GM21825 (cell line): ENCODE measurements at regions not wholly inside any gene's neighbourhood (a gene's known extent, or its start where the extent isn't known, plus 50 kb on each side); places are given as distances from the start of the nearest gene placed in this dataset.
"Not testable (repeated sequence)": the region's sequence is repeated elsewhere in the genome, so short reads cannot be mapped to it uniquely, and the experiment has no call there.

Experiments
- ATAC-seq: cut with Tn5 transposase; IDR thresholded peaks from one replicate; pipeline ENCODE4 v1.9.1; 2021; ENCODE audit warnings: mild to moderate bottlenecking, moderate library complexity; ENCODE audit not compliant: unreplicated experiment

- ATAC-seq, result no peak
Measured at GRCh38 chr17:62206550-62206949, 141.5 kb upstream of the MED13 start.

DNA sequence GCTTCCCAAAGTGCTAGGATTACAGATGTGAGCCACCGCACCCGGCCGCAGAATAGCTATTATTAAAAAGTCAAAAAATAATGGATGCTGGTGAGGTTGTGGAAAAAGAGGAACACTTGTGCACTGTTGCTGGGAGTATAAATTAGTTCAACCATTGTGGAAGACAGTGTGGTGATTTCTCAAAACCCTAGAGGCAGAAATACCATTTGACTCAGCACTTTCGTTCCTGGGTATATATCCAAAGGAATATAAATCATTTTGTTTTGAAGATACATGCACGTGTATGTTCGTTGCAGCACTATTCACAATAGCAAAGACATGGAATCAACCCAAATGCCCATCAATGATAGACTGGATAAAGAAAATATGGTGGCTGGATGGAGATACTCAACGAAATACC lies 132.1 kb upstream of the MED13 start:
- not testable (repeated sequence) for ATAC-seq

DNA sequence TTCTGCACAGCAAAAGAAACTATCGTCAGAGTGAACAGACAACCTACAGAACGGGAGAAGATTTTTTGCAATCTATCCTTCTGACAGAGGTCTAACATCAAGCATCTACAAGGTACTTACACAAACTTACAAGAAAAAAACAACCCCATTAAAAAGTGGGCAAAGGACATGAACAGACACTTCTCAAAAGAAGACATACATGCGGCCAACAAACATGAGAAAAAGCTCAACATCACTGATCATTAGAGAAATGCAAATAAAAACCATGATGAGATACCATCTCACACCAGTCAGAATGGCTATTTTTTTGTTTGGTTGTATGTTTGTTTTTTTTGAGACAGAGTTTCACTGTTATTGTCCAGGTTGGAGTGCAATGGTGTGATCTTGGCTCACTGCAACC lies 131.5 kb upstream of the MED13 start:
- not testable (repeated sequence) for ATAC-seq

- ATAC-seq, result no peak
Measured at GRCh38 chr17:62194401-62194800, 129.3 kb upstream of the MED13 start.

DNA sequence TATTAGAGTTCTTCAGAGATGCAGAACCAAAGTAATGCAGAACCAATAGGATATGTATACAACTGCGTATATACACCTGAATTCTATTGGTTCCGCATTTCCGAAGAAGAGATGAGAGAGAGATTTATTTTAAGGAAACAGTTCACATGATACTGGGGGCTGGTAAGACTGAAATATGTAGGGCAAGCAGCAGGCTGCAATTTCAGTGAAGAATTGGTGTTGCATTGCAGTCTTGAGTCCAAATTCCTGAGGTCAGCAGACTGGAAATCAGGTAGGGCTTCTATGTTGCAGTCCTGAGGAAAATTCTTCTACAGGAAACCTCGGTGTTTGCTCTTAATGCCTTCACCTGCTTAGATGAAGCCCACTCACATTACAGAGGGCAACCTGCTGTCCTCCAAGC lies 128.2 kb upstream of the MED13 start:
- no peak for ATAC-seq

GRCh38 chr17:62191390-62192361 lies 126.6 kb upstream of the MED13 start:
- ATAC-seq, result no peak

GRCh38 chr17:62189377-62189776 lies 124.3 kb upstream of the MED13 start:
- ATAC-seq, result no peak

- ATAC-seq, result no peak
Measured at GRCh38 chr17:62188713-62189112, 123.6 kb upstream of the MED13 start.

DNA sequence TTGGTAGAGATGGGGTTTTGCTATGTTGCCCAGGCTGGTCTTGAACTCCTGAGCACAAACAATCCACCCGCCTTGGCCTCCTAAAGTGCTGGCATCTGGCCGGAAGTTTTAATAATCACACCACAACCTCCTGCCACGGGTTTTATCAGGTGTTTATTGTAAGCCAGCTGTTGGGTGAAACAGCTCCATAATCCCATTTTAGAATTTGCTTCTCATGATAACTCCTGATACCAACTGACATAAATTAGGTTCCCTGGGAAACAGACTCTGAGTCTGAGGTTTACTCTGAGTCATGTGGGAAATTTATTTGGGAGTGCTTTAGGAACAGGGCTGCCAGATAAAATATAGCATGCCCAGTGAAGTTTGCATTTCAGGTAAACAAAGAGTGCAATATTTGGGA lies 122.6 kb upstream of the MED13 start:
- no peak for ATAC-seq

DNA sequence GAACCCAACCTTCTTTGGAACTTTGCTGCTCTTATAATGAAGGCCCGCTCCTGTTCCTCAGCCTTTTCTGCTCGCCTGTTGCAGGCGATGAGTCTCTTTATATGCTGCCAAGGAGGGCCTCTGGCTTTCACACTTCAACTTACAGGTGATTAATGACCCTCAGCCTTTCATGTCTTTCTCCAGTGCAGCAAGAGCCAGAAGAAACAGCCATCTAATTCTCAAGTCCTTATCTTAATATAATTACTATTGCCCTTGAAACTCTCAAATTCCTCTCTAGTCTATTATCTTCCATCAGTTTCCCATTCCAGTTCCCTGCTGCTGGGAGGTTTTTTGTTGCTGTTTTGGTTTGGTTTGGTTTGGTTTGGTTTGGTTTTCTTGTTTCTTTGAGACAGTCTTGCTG lies 121.8 kb upstream of the MED13 start:
- ATAC-seq, result no peak

- no peak for ATAC-seq
Measured at GRCh38 chr17:62180772-62181171, 115.7 kb upstream of the MED13 start.

DNA sequence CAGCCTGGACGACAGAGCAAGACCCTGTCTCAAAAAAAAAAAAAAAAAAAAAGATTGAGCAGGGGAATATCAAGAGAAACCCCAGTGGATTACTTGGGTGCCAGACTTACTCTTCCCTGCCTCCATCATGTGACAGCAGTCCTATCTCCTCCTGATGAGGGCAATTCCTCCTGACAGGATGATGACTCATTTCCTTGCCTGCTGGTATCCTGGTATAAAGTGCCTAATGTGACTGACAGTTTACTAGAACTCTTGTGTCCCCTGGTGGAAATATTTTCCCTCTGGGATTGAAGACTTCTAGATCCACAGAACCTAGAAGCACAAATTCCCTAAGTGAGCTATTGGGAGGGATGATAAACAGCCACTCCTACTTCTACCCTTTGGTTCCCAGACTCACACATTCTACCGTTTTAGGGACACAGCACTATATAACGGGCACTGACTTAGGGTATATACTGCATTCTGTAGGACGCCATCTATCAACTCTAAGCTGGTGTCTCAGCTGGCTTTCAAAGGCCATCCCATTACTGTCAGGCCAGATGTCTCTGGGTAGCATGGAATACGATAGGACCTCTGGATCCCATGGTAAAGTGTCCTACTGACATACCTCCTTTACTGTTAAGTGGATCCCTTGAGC lies 114.6 kb upstream of the MED13 start:
- ATAC-seq, result no peak

DNA sequence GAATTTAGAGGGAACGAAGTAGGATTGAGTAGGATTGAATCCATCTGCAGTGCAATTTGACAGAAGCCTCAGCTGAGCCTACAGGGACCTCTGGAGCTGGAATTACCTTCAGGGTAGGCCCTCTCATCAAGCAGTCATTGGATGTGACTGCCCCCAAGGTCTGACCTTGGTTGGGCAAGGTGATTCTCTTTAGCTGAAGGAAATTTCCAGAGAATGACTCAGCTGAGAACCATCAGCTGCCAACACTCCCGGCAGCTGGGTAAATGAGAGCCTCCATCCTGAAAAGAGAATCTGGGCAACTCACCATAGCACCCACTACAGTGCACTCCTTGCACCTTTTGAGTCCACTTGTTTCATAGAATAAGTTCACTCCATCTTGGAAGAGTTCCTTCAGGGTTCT lies 113.5 kb upstream of the MED13 start:
- no peak for ATAC-seq

- no peak for ATAC-seq
Measured at GRCh38 chr17:62172492-62173291, 107.6 kb upstream of the MED13 start.

- ATAC-seq, result no peak
Measured at GRCh38 chr17:62167076-62167475, 102.0 kb upstream of the MED13 start.

DNA sequence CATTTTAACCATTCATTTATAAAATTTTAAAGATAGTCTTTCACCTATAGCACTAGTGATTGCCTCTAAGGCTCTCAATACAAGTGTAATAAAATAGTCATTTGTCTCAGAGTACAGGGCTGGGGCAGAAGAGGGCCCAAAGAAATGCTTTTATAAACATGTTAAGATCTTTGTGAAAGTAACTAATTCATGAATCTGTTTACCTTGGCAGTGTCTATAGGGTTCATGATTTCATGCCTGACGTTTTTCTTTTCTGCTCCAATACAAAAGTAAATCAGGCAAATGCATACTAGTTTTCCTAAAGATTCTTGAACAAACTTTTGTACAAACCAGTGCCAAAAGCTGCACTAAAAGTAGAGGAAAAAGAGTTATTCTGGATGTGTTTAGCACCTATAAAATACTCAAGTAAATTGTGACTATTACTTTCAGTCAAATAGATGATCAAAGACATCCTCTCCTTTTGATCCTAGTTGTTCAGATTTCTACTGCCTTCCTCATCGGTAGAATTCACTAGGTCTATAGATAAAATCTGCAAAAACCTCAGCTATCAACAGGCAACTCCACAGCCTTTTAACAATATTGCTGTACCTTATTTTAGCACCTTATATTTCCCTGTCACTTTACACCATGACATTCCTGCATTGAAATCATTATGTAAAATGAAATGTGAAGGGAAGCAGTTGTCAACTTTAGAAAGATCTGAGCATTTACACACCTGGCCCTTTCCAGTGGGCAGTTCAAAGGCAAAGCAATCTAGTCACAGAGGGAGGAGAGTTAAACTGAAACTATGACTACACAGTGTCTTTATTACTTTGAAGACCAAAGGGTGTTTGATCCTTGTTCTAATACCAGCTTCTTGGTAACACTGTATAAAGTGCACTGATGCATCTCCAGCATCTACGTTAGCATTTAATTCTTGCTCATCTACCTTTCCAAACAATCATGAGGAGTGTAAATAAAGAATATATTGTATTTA lies 100.0 kb upstream of the MED13 start:
- no peak for ATAC-seq

DNA sequence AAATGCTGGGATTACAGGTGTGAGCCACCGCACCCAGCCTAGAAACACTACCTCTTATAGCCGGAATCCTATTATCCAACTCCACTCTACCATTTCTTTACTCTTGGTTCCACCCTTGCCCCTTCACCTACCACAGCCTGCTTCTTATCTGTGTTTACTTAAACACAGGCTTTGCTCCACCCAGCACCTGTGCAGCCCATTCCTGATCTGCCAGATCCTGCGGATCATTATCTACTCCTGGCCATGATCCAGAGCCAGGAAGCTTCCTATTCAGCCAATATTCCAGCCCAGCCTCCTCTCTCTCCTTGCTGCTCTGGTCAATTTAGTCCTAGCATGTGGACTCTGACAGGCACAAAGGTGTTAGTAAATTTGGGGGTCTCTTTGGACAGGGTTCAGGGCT lies 98.8 kb upstream of the MED13 start:
- ATAC-seq, result no peak

DNA sequence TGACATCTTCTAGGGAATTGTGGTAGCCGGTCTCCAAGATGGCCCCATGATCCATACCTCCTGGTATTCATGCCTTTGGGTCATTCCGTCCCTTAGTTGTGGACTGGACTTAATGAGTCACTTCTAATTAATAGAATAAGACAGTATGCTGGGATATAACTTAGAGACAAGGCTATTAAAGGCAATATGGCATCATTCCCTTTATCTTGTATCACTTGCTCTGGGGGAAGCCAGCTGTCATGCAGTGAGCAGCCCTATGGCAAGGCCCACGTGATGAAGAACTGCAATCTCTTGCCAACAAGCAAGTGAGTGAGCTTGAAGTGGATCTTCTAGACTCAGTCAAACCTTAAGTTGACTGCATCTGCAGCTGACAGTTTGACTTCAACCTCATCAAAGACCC lies 97.8 kb upstream of the MED13 start:
- ATAC-seq, result no peak

DNA sequence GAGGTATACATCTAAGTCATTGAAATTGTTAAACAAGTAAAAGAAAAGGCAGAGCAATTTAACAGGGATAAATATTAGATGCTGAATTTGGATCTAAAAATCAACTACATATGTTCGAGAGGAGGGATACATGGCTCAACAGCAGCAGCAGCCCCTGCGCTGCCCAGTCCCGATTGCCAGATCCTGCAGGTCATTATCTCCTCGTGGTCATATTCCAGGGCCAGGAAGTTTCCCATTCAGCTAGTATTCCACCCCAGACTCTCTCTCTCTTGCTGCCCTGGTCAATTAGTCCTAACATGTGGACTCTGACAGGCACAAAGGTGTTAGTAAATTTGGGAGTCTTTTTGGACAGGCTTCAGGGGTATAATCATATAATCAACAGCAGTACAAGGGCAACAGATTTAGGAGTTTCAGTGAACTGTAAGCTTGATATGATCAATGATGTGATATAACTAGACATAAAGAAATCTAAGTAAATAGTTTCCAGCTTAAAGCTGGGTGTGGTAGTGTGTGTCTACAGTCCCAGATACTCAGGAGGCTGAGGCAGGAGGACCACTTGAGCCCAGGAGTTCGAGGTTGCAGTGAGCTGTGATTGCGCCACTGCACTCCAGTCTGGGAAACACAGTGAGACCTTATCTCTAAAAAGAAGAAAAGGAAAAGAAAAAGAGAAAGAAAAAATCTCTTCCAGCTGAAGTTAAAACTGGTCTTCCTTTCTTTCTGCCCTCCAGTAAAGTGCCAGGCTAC lies 96.5 kb upstream of the MED13 start:
- ATAC-seq, result no peak

DNA sequence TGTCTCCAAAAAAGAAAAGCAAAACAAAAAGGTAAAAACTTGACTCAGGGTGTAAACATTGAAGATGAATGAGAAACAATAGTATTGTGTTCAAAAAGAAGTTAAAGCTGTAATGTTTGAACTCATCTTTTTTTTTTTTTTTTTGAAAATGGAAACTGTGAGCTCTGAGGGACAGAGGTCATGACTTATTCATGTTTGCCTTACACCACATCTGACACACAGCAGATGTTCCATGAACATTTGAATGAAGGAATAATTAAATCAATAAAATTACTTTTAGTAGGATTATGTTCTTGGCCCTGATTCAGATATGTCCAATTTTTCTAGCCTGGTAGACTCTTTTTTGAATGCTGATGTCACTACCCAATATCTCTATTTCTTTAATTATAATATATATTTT lies 95.7 kb upstream of the MED13 start:
- ATAC-seq, result no peak
